Right renal cortex interstitium (tissue), 3 donors: ENCODE measurements at regions not wholly inside any gene's neighbourhood (a gene's known extent, or its start where the extent isn't known, plus 50 kb on each side); places are given as distances from the start of the nearest gene placed in this dataset.
A peak's percentile ranks its signal among the peaks of the same experiment; 100 is the strongest.

Source experiments
- DNase-seq, 3 donors: peaks; one replicate each; pipeline ENCODE4 v3.0.0-alpha.2; 2013; ENCODE audit warnings: low read depth in 3 of 3, low spot score in 2 of 3

DNA sequence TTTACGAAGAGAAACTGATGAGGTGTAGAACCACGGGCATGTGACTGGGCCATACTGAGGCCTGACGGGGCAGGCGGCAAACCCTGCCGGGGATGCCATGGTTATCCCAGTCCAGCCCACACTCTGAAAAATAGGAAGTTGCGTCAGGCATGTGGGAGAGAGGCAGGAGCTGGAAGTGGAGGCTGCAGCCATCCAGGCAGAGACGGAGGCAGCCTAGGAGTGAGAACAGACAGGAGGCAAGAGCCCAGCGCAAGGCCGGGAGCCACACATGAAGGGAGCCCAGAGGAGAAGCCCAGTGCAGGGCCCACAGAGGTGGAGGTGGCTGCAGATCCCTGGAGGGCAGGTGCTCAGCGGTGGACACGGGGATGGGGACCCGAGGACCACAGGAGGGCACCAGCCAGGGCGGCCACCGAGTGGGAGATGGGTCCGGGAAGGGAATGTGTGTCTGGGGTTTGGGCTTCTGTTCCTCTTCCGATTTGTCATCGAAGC, 175.2 kb upstream of the PPP2R2D start:
- no peak for DNase-seq

DNA sequence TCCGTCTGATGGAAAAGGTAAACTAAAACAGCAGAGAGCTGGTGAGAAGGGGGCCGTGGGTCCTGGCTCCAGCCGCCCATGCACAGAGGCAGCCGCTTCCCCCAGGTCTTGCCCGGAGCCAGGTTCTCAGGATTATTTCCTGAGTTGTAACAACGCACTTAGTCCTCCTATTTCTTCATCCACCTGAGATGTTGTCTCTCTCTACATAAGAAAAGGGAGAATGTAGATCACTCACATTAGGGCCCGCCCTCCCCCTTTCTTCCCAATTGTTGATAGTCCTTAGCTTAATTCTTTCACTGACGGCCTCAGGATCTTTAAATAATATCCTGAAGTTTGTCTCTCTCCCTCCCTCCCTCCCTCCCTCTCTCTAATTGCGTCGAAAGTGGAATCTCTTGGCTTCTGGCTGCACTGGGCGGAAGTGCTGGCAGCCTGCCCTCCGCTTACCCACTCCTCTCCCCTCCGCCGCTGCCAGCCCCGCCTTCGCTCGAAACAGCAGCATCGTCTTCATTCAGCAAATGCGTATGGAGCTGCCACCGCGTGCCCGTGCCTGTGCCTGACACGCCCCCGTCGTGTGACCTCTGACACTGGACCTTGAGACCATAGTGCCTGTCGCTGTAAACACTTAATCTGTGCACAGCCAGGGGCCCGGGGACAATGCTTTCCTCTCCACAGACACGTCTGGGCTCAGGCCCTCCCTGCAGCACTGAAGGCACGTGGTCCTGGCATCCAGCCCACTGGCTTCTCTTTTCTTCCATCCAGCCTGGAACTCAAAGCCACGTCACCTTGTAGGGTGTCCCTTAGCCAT, 174.5 kb upstream of the PPP2R2D start:
- peak in 2 of 3 donors; percentile 23 to 44 for DNase-seq

DNA sequence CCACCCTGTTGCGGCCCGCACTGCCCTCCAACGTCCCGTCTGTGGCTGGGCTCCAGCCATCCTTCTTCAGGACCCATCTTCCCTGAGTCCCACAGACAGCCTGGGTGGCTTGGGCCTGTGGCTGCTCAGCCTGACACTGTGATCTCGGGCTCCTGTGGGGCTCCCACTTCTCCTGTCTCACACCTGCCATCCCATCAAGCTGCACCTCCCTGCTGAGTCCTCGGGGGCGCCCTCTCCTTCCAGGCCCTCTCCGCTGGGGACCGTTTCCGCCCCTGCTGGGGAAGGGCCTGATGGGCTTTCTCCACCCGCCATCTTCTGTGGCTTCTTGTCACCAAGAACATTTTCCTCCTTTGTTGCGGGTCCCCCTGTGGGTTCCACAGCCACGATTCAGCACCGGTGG, 173.8 kb upstream of the PPP2R2D start:
- no peak for DNase-seq

DNA sequence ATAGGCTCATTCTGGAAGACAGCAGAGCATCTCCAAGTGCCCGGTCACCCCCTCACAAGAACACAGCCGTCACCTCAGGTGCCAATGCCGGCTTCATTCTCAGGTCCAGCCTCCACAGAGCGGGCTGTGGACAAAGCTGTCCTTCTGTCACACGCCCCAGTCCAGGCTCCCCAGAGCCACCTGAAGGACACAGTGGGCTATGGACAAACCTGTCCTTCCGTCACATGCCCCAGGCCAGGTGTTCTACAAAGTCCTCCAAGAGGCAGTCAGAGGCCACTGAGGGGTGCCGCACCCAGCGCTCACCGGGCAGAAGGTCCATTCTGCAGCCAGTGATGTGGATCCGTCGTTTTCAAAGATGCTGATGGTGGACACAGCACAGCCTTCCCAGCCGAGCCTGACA, 173.2 kb upstream of the PPP2R2D start:
- DNase-seq, result no peak

DNA sequence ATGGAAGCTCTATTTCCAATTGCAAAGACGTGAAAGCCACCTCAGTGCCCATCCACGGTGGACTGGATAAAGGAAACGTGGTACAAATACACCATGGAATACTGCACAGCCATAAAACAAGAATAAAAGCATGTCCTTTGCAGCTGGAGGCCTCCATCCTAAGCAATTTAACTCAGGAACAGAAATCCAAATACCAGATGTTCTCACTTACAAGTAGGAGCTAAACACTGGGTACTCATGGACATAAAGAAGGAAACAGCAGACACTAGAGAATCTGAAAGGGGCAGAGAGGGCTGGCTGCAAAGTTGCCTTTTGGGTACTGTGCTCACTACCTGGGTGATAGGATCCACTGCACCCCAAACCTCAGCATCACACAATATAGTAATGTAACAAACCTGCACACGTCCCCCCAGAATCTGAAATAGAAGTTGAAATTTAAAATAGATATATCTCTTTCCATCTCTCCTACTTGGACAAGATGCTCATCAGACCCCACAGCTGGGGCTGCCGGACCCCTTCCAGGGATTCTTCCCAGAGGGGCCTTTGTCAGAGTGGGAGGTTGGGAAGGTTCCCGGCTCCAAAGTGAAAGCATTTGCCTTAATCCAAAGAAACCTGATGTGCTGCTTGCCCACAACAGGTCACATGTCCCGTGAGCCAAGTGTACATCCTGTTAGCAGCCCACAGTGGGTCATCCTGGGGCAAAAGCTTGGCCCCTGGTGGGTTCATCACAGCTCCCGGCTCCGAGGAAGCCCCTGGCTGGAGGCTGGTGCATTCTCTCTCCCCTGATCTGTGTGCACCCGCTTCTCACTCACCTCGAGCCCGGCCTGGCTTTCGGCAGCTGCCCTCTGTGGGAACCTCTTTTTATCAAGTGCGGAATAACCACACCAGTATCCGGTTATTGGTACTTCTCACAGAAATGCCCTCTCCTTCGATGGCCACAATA, 172.3 kb upstream of the PPP2R2D start:
- no peak for DNase-seq

DNA sequence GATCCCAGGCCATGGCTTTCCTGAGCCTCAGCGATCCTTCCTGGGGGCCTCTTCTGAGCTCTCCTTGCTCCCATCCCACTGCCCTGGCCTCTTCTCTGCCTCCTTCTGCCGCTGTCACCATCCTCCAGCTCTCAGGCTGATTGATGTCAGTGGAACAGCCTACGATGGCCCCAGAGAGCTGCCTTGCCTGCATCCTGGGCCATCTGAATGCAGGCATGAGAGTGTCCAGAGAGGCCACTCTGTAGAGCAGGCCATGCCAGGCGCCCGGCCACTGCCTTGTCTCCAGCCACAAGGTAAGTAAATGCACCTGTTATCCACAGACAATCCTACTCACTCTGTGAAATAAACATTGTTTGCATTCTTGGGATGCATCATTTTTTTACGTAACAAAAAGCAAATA, 171.4 kb upstream of the PPP2R2D start:
- no peak for DNase-seq

DNA sequence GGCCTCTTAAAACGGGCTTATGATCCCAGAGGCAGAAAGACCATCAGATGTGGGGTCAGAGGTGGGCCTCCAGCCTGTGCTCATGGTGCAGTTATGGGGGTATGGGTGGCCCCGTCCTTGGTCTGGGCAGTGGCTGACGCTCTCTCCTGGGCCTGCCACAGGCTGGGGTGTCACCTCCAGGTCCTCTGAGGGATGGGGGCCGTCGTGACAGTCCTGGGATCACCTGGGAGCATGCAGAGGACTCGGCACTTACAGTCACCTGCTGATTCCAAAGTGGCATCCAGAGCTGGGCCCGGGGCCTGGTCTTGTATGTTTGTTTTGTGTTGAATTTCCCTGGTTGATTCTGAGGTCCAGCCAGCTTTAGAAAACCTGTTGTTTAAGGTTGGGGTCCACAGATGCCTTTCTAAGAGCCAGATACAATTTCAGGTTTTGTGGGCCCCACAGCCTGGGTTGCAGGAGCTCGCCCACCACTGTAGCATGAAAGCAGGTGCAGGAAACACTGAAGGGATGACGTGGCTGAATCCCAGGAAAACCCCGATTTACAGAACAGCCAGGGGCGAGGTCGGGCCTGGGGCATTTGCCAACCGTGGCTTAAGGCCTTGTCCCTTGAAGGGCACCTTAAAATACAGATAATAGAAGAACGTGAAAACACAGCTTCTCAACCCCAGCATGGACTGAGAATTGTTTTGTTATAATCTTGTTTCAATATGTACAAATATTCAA, 170.7 kb upstream of the PPP2R2D start:
- DNase-seq, result no peak

DNA sequence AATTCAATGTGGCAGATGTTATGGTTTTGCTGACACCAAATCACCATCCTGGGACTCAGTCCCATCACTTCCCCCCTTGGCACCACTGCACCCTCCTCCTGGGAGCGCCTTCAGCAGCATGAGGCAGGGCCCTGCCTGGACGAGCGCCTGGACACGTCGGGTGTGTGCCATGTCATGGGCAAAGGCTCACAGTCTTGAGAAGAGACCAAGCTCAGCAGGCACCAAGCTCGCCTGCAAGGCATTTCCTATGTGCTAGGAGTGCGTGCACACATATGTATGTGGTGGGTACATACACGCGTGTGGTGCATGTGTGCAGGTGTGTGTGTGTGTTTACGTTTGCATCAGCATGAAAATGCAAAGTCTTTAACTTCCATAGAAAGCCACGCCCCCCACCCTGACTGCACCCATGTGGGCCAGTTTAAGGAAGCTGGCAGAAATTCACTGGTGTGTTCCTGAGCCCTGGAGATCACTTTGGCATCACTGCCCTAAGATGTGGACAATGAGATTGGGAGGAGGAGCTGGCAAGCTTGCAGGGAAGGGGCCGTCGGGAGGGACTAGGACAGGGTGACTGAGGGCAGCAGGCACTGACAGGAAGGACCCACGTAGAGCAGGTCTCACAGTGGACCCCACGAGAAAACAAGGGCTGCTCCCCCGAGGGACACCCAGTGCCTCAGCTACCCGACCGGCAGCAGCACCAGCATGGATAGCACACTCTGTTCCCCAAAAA, 169.9 kb upstream of the PPP2R2D start:
- no peak for DNase-seq

DNA sequence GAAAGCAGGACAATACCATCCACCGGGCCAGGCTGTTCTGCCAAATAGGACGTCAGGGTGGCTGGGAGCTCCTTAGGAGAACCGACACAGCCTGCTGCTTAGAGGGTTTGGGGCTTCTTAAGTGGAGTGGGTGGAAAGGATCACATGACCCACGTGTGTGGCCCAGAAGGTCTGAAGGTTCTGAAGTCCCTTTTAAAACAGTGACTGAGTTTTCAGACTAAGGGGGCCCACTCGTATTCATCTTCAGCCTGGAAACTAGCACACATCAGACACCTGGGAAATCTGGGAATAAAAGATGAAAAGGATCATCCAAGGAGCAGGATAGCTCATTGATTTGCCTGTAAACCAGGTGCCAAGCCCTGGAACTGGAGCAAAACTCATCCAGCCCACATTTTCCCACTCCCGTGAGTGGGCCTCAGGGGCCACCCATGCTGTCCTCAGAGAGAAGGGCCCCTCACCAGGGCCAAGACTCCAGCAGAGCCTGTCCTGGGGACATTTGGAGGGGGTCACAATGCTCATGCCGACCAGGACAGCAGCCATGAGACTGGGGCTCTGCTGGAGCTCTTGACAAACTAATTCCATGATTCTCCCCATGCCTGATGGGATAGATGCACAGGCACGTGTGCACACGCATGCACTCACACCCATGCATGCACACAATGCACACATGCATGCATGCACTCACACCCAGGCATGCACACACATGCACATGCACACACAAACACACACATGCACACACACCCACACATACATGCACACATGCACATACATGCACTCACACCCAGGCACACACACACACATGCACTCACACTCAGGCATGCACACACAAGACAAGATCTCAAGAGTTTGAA, 168.8 kb upstream of the PPP2R2D start:
- no peak for DNase-seq

DNA sequence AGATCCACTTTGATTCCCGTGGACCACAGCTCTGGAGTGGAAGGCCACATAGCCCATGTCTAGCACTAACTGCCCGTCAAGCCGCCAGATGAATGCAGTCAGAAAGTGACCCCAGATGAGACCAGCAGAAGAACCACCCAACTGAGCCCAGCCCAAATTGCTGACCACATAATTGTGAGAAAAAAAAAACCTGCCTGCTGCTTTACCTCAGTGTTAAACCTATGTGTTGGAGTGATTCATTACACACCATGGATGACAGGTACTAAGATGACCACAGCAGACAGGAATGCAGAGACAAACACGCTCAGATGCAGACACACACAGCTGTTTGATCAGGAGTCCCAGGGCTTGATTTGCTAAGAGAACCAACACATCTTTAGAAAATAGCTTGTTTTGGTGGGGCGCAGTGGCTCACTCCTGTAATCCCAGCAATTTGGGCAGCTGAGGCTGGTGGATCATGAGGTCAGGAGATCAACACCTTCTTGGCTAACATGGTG, 168.1 kb upstream of the PPP2R2D start:
- DNase-seq, result no peak

DNA sequence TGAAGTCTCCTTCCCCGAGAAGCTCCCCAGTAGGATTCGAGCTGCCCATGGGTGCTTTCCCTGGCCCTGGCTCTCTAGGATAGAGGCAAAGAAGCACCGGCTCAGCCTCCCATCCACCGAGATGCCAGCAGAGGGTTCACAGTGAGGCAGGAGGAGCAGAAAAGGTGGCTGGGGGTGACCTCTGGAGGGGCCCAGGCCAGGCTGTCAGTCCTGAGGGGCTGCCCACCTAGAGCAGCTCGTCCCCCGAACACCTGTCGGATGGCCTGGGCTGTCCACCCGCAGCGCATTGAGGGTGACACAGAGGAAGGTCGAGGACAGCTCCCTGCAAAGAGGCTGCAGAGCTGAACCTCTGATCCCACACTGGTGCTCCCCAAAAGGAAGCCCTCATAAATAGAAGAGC, 167.2 kb upstream of the PPP2R2D start:
- DNase-seq, result no peak

DNA sequence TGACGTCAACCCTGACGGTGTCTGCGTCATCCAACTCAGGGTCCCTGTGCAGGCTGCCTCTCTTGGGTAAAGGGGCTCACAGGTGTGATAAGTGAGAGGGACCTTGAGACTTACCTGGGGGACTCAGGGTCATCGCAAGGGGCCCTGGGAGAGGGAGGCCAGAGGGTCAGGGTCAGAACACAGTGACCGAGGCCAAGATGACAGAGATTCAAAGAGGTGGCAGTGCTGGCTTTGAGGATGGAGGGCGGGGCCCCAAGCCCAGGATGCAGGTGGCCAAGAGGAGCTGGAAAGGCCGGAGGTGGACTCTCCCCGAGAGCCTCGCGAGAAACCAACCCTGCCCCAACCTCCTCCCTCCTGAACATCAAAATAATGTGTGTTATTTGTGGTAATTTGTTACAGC, 165.2 kb upstream of the PPP2R2D start:
- no peak for DNase-seq

DNA sequence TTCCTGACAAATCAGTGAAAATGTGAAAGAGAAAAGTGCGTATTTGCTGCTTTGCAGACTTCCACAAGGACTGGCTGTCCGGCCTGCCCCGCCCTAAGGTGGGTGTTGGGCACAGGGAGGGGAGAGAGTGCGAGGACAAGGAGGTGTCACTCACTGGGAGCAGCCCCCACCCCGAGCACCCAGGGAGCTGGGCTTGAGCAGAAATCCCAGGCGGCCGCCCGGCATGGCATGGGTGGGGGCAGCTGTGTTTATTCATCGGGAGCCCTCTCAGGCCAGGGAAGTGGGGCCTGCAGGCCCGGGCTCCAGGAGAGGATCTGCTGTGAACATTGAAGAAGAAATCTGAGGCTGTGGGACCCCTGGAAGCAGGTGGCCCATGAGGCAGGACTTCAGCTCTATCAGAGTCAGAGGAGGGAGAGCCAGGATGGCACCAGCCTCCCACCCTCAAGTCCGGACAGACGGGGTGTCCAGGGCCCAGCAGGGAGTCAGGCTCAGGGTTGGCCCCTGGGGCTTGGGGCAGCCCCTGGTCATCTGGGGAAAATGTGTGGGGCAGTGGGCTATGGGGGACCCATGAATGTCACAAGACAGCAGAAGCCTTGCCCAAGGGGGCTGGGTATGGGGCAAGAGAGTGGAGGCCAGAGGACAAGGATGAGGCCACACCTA, 164.4 kb upstream of the PPP2R2D start:
- no peak for DNase-seq

DNA sequence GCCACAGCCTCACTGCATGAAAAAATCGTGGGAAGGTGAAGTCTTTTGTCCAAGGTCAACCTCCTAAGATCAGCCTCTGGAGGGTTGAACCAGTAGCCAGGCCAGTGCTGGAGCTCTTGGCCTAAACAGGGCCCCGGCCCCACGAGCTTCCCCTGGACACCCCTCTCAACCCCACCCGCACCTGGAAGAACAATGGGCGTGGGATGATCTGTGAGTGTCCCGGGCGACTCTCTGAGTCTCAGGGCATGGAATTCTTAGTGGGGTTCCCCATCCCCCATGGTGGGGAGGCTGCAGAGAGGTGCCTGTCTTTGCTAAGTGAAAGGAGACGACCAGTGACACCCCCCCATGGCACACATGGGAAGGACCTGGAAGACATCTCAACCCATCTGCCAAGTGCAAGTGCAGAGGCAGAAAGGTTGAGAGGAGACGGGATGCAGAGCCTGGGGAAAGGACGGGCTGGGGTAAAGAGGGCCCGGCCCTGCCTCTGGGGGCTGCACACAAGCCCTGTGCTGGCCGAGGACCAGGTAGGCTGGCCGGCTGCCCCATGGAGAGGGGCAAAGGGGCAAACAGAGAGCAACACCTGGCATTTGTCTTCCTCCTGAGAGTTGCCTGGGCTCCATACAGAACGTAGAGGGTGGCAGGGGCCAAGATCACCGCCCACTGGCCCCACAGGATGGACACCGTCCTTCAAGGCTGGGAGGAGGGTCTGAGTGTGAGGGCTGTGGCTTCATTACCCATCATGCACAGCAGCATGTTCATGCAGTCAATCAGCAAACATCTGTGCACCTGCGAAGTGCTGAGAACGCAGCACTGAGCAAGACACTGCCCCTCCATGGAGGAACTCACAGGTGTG, 163.0 kb upstream of the PPP2R2D start:
- DNase-seq, result no peak

DNA sequence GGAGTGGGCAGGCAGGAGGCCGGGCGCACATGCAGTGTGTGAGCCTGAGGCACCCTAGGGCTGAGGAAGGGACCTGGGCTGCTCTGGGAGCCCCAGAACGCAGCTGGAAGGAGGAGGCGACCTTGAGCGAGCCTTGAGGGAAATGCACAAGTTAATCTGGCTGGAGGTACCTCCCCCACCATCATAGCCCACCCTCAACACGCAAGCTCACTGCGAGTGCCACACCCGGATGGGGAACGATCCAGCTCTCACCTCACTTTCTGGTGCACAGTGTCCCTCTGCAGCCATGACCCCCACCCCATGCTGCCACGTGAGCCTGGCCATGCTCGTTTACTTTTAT, 162.4 kb upstream of the PPP2R2D start:
- DNase-seq, result no peak

DNA sequence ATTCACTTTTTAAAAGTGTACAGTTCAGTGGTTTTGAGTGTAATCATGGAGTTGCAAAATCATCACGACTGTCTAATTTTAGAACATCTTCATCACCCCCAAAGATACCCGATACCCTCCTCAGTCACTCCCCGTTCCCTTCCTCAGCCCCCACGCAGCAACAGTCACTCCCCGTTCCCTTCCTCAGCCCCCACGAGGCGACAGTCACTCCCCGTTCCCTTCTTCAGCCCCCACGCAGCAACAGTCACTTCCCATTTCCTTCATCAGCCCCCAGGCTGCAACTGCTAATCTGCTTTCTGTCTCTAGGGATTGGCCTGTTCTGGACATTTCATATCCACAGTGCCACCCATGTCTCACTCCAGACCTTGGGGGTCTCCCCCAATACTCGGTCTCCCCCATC, 161.6 kb upstream of the PPP2R2D start:
- no peak for DNase-seq

DNA sequence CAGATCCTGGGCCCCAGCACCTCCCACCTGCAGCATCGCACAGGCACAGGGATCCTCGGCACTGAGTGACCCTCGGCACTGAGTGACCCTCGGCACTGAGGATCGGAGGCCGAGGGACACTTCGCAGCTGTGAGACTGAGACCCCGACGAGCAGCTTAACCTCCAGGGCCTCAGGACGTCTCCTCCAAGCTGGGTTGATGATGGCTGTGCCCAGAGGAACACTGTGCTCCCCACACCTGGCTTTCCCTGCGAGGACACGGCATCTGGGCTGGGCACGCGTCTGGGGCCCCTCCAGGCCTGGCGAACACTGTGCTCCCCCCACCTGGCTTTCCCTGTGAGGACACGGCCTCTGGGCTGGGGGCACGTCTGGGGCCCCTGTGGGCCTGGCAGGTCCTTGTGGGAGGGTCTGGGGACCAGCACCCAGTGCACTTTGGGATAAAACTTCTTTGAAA, 158.3 kb upstream of the PPP2R2D start:
- no peak for DNase-seq
